ENCODE measurements at regions not wholly inside any gene's neighbourhood (a gene's known extent, or its start where the extent isn't known, plus 50 kb on each side); places are given as distances from the start of the nearest gene placed in this dataset.
"Not testable (repeated sequence)": the region's sequence is repeated elsewhere in the genome, so short reads cannot be mapped to it uniquely, and the experiment has no call there.

GRCh38 chr14:58954052-58954451, 234.4 kb upstream of the DAAM1 start:
- no peak for ATAC-seq

- no peak for ATAC-seq
These were observed 233.3 kb upstream of the DAAM1 start for GRCh38 chr14:58954901-58955861.

GRCh38 chr14:58961045-58961731, 227.3 kb upstream of the DAAM1 start:
- ATAC-seq, result no peak

- no peak for ATAC-seq
These were observed 224.4 kb upstream of the DAAM1 start for GRCh38 chr14:58963873-58964597.

- no peak for ATAC-seq
These were observed 223.9 kb upstream of the DAAM1 start for GRCh38 chr14:58964598-58964928.

GRCh38 chr14:58965601-58966000, 222.9 kb upstream of the DAAM1 start:
- no peak for ATAC-seq

GRCh38 chr14:58966997-58967396, 221.5 kb upstream of the DAAM1 start:
- ATAC-seq, result no peak

- no peak for ATAC-seq
These were observed 218.3 kb upstream of the DAAM1 start for GRCh38 chr14:58969951-58970751.

- ATAC-seq, result no peak
These were observed 216.0 kb upstream of the DAAM1 start for GRCh38 chr14:58972233-58973017.

- no peak for ATAC-seq
These were observed 211.1 kb upstream of the DAAM1 start for GRCh38 chr14:58977366-58977765.

- ATAC-seq, result no peak
These were observed 210.1 kb upstream of the DAAM1 start for GRCh38 chr14:58978343-58978742.

GRCh38 chr14:58979325-58979724, 209.1 kb upstream of the DAAM1 start:
- no peak for ATAC-seq

GRCh38 chr14:58981840-58982239, 206.6 kb upstream of the DAAM1 start:
- ATAC-seq, result no peak

GRCh38 chr14:58985786-58986185, 202.7 kb upstream of the DAAM1 start:
- no peak for ATAC-seq

- no peak for ATAC-seq
These were observed 200.9 kb upstream of the DAAM1 start for GRCh38 chr14:58987591-58987990.

- no peak for ATAC-seq
These were observed 195.5 kb upstream of the DAAM1 start for GRCh38 chr14:58992935-58993334.

- ATAC-seq, result no peak
These were observed 194.3 kb upstream of the DAAM1 start for GRCh38 chr14:58994130-58994529.

GRCh38 chr14:59004012-59004411, 184.5 kb upstream of the DAAM1 start:
- ATAC-seq, result no peak

GRCh38 chr14:59006179-59006578, 182.3 kb upstream of the DAAM1 start:
- not testable (repeated sequence) for ATAC-seq

GRCh38 chr14:59009967-59010366, 178.5 kb upstream of the DAAM1 start:
- ATAC-seq, result no peak

- ATAC-seq, result peak; percentile 77
These were observed 174.7 kb upstream of the DAAM1 start for GRCh38 chr14:59013672-59014298.

All from esophagus mucosa (tissue), 1 donor.